ENCODE measurements at regions not wholly inside any gene's neighbourhood (a gene's known extent, or its start where the extent isn't known, plus 50 kb on each side); places are given as distances from the start of the nearest gene placed in this dataset.

DNA sequence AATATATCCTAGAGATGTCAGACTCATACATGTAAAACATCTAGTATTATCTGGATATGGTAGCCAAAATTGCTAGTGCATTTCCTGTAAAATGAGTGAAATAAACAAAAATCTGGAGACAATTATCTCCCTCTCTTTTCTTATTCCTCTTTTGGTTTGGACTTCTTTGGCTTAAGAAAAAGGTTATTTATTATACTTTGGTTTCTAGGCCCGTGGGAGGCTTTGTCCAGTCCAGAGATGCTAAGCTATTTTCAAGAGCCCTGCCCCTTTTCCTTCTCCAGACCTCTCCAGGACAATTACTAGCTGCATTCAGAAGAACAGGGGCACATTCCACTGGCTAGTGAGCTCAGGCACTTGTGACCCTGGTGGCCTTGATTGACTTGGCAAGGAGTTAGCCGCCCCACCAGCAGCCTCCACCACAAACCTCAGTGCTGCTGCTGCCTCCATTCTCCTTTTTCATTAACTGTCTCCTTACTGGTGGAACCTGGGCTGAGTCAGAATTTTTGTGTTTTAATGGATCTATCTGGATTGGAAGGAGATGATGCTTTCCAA, 747.3 kb upstream of the TENM4 start:
- no peaks in the 10 kb centered on the region for H4K20me1 ChIP-seq (ENCODE audit: control insufficient read depth, insufficient read depth, insufficient read length)
- Mint-ChIP-seq H3K27me3 (ENCODE audit: low read depth) (peaks cover 1% of the 10 kb centered on the region), H3K27ac (no peak overlapping the region; a peak in 1 of 7 replicates), H3K4me1 (peaks cover 8 to 12% of the 10 kb centered on the region in 2 experiments), H3K9me3 (peaks cover 0 to 2% of the 10 kb centered on the region in 2 experiments; a peak in 2 of 5 replicates), H3K36me3 (ENCODE audit: insufficient read depth in 1 of 3, low read depth in 3 of 3) (no peaks in the 10 kb centered on the region), H3K4me3 (no peak overlapping the region)
- H3K9ac ChIP-seq (ENCODE audit: extremely low read depth, insufficient read length, low read length) = no peak overlapping the region
- no peak overlapping the region for H2AK5ac ChIP-seq (ENCODE audit: insufficient read length, low read length)
- H3K27ac ChIP-seq (ENCODE audit: insufficient read length, low read depth, low read length) = no peak overlapping the region
- no CpG with 5 or more reads among the region's 2 CpGs for WGBS (ENCODE audit: extremely low coverage, insufficient read length, low lambda C conversion rate)
- H3K23ac ChIP-seq (ENCODE audit: insufficient read length, low read depth, low read length) = no peak overlapping the region
- H3K4me1 ChIP-seq (ENCODE audit: insufficient read depth, low read length) = no peaks in the 10 kb centered on the region; the same call in 1 of the 2 replicates
- no peak overlapping the region for H2BK15ac ChIP-seq (ENCODE audit: low read depth, low read length)
- no peak overlapping the region for H2BK120ac ChIP-seq (ENCODE audit: low read depth, low read length, poor library complexity, severe bottlenecking)
- H3K56ac ChIP-seq (ENCODE audit: insufficient read length, low read depth, low read length) = no peak overlapping the region
- no peak overlapping the region for H2BK5ac ChIP-seq (ENCODE audit: insufficient read length, low read length)
- no peak overlapping the region for H2AFZ ChIP-seq (ENCODE audit: low read length)
- no peak overlapping the region for H3K4me2 ChIP-seq (ENCODE audit: insufficient read depth, insufficient read length, low read length)
- H3K79me2 ChIP-seq (ENCODE audit: insufficient read depth, low read length) = no peaks in the 10 kb centered on the region
- no peak overlapping the region for H3T11ph ChIP-seq (ENCODE audit: low read length)
- no peaks in the 10 kb centered on the region for H3K79me1 ChIP-seq (ENCODE audit: insufficient read depth, low read depth, low read length, poor library complexity, severe bottlenecking)
- H4K8ac ChIP-seq (replicated peaks; ENCODE audit: insufficient read length, low read depth, low read length) = no peak overlapping the region
- H4K5ac ChIP-seq (ENCODE audit: insufficient read length, low read depth, low read length) = no peak overlapping the region
- H3K23me2 ChIP-seq (ENCODE audit: insufficient read length, low read depth, low read length, poor library complexity, severe bottlenecking) = no peaks in the 10 kb centered on the region
- H3K9me3 ChIP-seq (ENCODE audit: control insufficient read depth, low read depth, low read length) = no peaks in the 10 kb centered on the region
- no peak overlapping the region for H2BK20ac ChIP-seq (ENCODE audit: low read depth, low read length, poor library complexity, severe bottlenecking)
- no peak overlapping the region for H2BK12ac ChIP-seq (ENCODE audit: insufficient read length, low read depth, low read length)
- no peak overlapping the region for H3K18ac ChIP-seq (ENCODE audit: insufficient read length, low read depth, low read length)
- no peak overlapping the region for H3K4ac ChIP-seq (ENCODE audit: low read depth, low read length)
- no peaks in the 10 kb centered on the region for H3K27me3 ChIP-seq (ENCODE audit: insufficient read depth, low read length)
- TF ChIP-seq, protein P1, sequence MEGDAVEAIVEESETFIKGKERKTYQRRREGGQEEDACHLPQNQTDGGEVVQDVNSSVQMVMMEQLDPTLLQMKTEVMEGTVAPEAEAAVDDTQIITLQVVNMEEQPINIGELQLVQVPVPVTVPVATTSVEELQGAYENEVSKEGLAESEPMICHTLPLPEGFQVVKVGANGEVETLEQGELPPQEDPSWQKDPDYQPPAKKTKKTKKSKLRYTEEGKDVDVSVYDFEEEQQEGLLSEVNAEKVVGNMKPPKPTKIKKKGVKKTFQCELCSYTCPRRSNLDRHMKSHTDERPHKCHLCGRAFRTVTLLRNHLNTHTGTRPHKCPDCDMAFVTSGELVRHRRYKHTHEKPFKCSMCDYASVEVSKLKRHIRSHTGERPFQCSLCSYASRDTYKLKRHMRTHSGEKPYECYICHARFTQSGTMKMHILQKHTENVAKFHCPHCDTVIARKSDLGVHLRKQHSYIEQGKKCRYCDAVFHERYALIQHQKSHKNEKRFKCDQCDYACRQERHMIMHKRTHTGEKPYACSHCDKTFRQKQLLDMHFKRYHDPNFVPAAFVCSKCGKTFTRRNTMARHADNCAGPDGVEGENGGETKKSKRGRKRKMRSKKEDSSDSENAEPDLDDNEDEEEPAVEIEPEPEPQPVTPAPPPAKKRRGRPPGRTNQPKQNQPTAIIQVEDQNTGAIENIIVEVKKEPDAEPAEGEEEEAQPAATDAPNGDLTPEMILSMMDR (conservative IDR thresholded peaks at IDR 0.05) = no peak
- H4K91ac ChIP-seq (ENCODE audit: insufficient read length, low read depth, low read length) = no peak overlapping the region
- DNase-seq = peak; percentile 38
- H3K14ac ChIP-seq (ENCODE audit: insufficient read depth, low read length) = no peak overlapping the region

Data from H9 (cell line).